SK-N-SH (cell line): ENCODE measurements at regions not wholly inside any gene's neighbourhood (a gene's known extent, or its start where the extent isn't known, plus 50 kb on each side); places are given as distances from the start of the nearest gene placed in this dataset.

Experiments used
- CTCF ChIA-PET: fragments of 300-600, 350-600 bp; formaldehyde crosslinking; extraction: SDS; loops from one replicate; lab custom pipeline; 2021; lab: Yijun Ruan, JAX
- POLR2A ChIA-PET: fragments of 350-600 bp; sonication (Branson Sonifier 250); formaldehyde crosslinking; extraction: SDS; loops from one replicate; lab custom pipeline; 2020; ENCODE audit warnings: antibody characterized with exemption, inconsistent platforms; lab: Yijun Ruan, JAX
- DNase-seq: peaks from one replicate; pipeline ENCODE4 v3.0.0; 2012
- H2AFZ ChIP-seq: fragments of 200-600 bp; sonication (generic); 2 replicates; pipeline ENCODE4 v1.8.1; 2016; ENCODE audit warnings: antibody characterized with exemption, mild to moderate bottlenecking, low read depth
- H3F3A ChIP-seq: fragments of 200-600 bp; sonication (generic); replicated peaks from 2 replicates; pipeline ENCODE3; 2016; ENCODE audit warnings: antibody characterized with exemption, mild to moderate bottlenecking; ENCODE audit not compliant: insufficient read depth
- H3K27ac ChIP-seq, 2 experiments: fragments of 200-500 bp in 1 of 2; fragments of 200-600 bp in 1 of 2; sonication (Bioruptor generic) in 1 of 2; sonication (generic), shearing (Covaris generic) in 1 of 2; 2 replicates each; pipeline versions ENCODE4 v1.5.1 to v1.6.1; 2014 to 2016; ENCODE audit warnings: low read depth in 2 of 2, inconsistent platforms in 1 of 2, low read length in 1 of 2, mild to moderate bottlenecking in 1 of 2, mixed read lengths in 1 of 2
- H3K27me3 ChIP-seq: fragments of 200-600 bp; sonication (generic), shearing (Covaris generic); 2 replicates; pipeline ENCODE4 v1.6.1; 2016; ENCODE audit warnings: mixed run types; ENCODE audit not compliant: insufficient read depth
- H3K36me3 ChIP-seq, 2 experiments: fragments of 200-500 bp in 1 of 2; fragments of 200-600 bp in 1 of 2; sonication (Bioruptor generic) in 1 of 2; sonication (generic) in 1 of 2; replicated peaks in 1 of 2; 2 replicates each; pipeline versions ENCODE3 to v1.5.1; 2014 to 2016; ENCODE audit warnings: low read length in 1 of 2, mild to moderate bottlenecking in 1 of 2; ENCODE audit not compliant: insufficient read depth in 2 of 2, control insufficient read depth in 1 of 2
- H3K4me1 ChIP-seq, 2 experiments: fragments of 200-500 bp in 1 of 2; fragments of 200-600 bp in 1 of 2; sonication (Bioruptor generic) in 1 of 2; sonication (generic), shearing (Covaris generic) in 1 of 2; 2 replicates each; pipeline versions ENCODE4 v1.5.1 to v1.6.1; 2014 to 2016; ENCODE audit warnings: low read depth in 1 of 2, low read length in 1 of 2, mixed run types in 1 of 2; ENCODE audit not compliant: insufficient read depth in 2 of 2, control insufficient read depth in 1 of 2
- H3K4me2 ChIP-seq: fragments of 200-600 bp; sonication (generic), shearing (Covaris generic); 2 replicates; pipeline ENCODE4 v1.6.1; 2017; ENCODE audit warnings: mixed run types
- H3K4me3 ChIP-seq, 2 experiments: fragments of 200-500 bp in 1 of 2; fragments of 200-600 bp in 1 of 2; sonication (Bioruptor generic) in 1 of 2; sonication (generic), shearing (Covaris generic) in 1 of 2; 2 replicates each; pipeline versions ENCODE4 v1.5.1 to v1.8.1; 2014 to 2016; ENCODE audit warnings: low read depth in 2 of 2, inconsistent platforms in 1 of 2, low read length in 1 of 2, mild to moderate bottlenecking in 1 of 2, mixed read lengths in 1 of 2, moderate library complexity in 1 of 2
- H3K79me2 ChIP-seq: fragments of 200-600 bp; sonication (generic); 2 replicates; pipeline ENCODE4 v1.8.1; 2017; ENCODE audit warnings: mild to moderate bottlenecking; ENCODE audit not compliant: insufficient read depth
- H3K9ac ChIP-seq: fragments of 200-600 bp; sonication (generic); 2 replicates; pipeline ENCODE4 v1.6.1; 2017; ENCODE audit warnings: mixed run types
- H3K9me2 ChIP-seq: fragments of 200-600 bp; sonication (generic); 2 replicates; pipeline ENCODE4 v1.6.1; 2017; ENCODE audit warnings: mixed run types
- H3K9me3 ChIP-seq: fragments of 200-600 bp; sonication (generic); 2 replicates; pipeline ENCODE4 v1.6.1; 2017; ENCODE audit warnings: mixed run types, mild to moderate bottlenecking, moderate library complexity
- H4K20me1 ChIP-seq: fragments of 200-600 bp; sonication (generic); 2 replicates; pipeline ENCODE4 v1.6.1; 2017; ENCODE audit warnings: mild to moderate bottlenecking, mixed run types; ENCODE audit not compliant: insufficient read depth
- CHD2 ChIP-seq: fragments of 150-350 bp; IDR thresholded peaks from 2 replicates; pipeline ENCODE4 v1.6.1; 2018; ENCODE audit warnings: low read length; ENCODE audit not compliant: partially characterized antibody
- EP300 ChIP-seq, 2 experiments: IDR thresholded peaks; 2 replicates each; pipeline versions ENCODE4 v1.4.0 to v1.6.1; 2012; ENCODE audit warnings: borderline replicate concordance in 1 of 2, low read depth in 1 of 2, low read length in 1 of 2
- EZH2phosphoT487 ChIP-seq: fragments of 200-600 bp; sonication (generic); IDR thresholded peaks from 2 replicates; pipeline ENCODE4 v1.6.1; 2017; ENCODE audit warnings: low read depth, mixed run types, mild to moderate bottlenecking, antibody characterized with exemption, moderate library complexity, borderline replicate concordance
- FOSL2 ChIP-seq: IDR thresholded peaks from 2 replicates; pipeline ENCODE4 v1.4.0; 2012; ENCODE audit warnings: low read depth, mild to moderate bottlenecking, moderate library complexity, borderline replicate concordance
- FOXJ3 ChIP-seq: sonication (generic); formaldehyde crosslinking; IDR thresholded peaks from 2 replicates; pipeline ENCODE4 v1.5.1; 2020; ENCODE audit warnings: mild to moderate bottlenecking, missing genetic modification reagents
- FOXM1 ChIP-seq: IDR thresholded peaks from 2 replicates; pipeline ENCODE4 v1.4.0; 2012; ENCODE audit warnings: low read depth, mild to moderate bottlenecking
- GATA2 ChIP-seq: sonication (generic); formaldehyde crosslinking; IDR thresholded peaks from 2 replicates; pipeline ENCODE4 v1.5.0; 2020; ENCODE audit warnings: mild to moderate bottlenecking, missing genetic modification reagents
- MAX ChIP-seq: IDR thresholded peaks from 2 replicates; pipeline ENCODE4 v1.4.0; 2012; ENCODE audit warnings: low read depth
- MXI1 ChIP-seq: IDR thresholded peaks from 2 replicates; pipeline ENCODE4 v1.6.1; 2012; ENCODE audit warnings: mild to moderate bottlenecking, low read depth, low read length, improper control_type of control experiment
- NRF1 ChIP-seq: IDR thresholded peaks from 2 replicates; pipeline ENCODE4 v1.6.1; 2012; ENCODE audit warnings: low read depth, mild to moderate bottlenecking, low read length
- POLR2AphosphoS5 ChIP-seq: IDR thresholded peaks from 2 replicates; pipeline ENCODE4 v1.6.1; 2012; ENCODE audit warnings: low read depth, low read length
- RAD21 ChIP-seq: IDR thresholded peaks from 2 replicates; pipeline ENCODE4 v1.6.1; 2012; ENCODE audit warnings: mild to moderate bottlenecking, low read length
- RCOR1 ChIP-seq: fragments of 150-350 bp; IDR thresholded peaks from 2 replicates; pipeline ENCODE4 v1.6.1; 2017; ENCODE audit warnings: antibody characterized with exemption, low read length
- RXRA ChIP-seq: IDR thresholded peaks from 2 replicates; pipeline ENCODE4 v1.4.0; 2012; ENCODE audit warnings: low read depth, mild to moderate bottlenecking, borderline replicate concordance
- SIN3A ChIP-seq: IDR thresholded peaks from 2 replicates; pipeline ENCODE4 v1.6.1; 2012; ENCODE audit warnings: low read depth, mild to moderate bottlenecking, low read length, moderate library complexity, borderline replicate concordance
- SMC3 ChIP-seq: IDR thresholded peaks from 2 replicates; pipeline ENCODE4 v1.6.1; 2012; ENCODE audit warnings: low read depth, low read length, improper control_type of control experiment
- TAF1 ChIP-seq: IDR thresholded peaks from 2 replicates; pipeline ENCODE4 v1.6.1; 2012; ENCODE audit warnings: low read depth, mild to moderate bottlenecking, low read length, moderate library complexity, borderline replicate concordance
- TCF12 ChIP-seq: IDR thresholded peaks from 2 replicates; pipeline ENCODE4 v1.4.0; 2012
- TEAD4 ChIP-seq: IDR thresholded peaks from 2 replicates; pipeline ENCODE4 v1.4.0; 2012; ENCODE audit warnings: mild to moderate bottlenecking, borderline replicate concordance; ENCODE audit not compliant: insufficient read depth
- YY1 ChIP-seq: IDR thresholded peaks from 2 replicates; pipeline ENCODE4 v1.4.0; 2012; ENCODE audit warnings: low read depth, mild to moderate bottlenecking
- WGBS: methylation state at CpG from one replicate; pipeline ENCODE4 v1.1.6; 2017; ENCODE audit warnings: low lambda C conversion rate; 5-methylcytosine and 5-hydroxymethylcytosine counted together
- TF ChIP-seq, protein P1 (sequence below): IDR thresholded peaks from 2 replicates; pipeline ENCODE4 v1.4.0; 2012; ENCODE audit warnings: low read depth, borderline replicate concordance
- TF ChIP-seq, protein P2 (sequence below): fragments of 200-600 bp; sonication (generic); IDR thresholded peaks from 2 replicates; pipeline ENCODE4 v1.6.1; 2017; ENCODE audit warnings: antibody characterized with exemption, mild to moderate bottlenecking, moderate library complexity

GRCh38 chr9:81465468-81466011 is 223.8 kb downstream of the TLE1 start:
- CTCF ChIA-PET = no interaction called here
- no peak overlapping the region for H3K4me2 ChIP-seq

GRCh38 chr9:81462801-81463200 is 226.5 kb downstream of the TLE1 start:
- H3K4me3 ChIP-seq = no peak overlapping the region
- no peaks in the 10 kb centered on the region for H3K79me2 ChIP-seq
- no peak for DNase-seq
- no peak overlapping the region for H3K9ac ChIP-seq
- H2AFZ ChIP-seq = no peak overlapping the region
- TF ChIP-seq GATA2 (CRISPR knock-in tag) (no peak), RXRA (no peak), SIN3A (no peak), FOSL2 (no peak), TEAD4 (no peak), MXI1 (no peak), EP300 (IDR thresholded peaks at IDR 0.05; ENCODE audit: borderline replicate concordance in 1 of 2, low read depth in 1 of 2, low read length in 1 of 2) (no peak), RAD21 (no peak), FOXM1 (no peak), MAX (no peak)
- TF ChIP-seq, protein P1, sequence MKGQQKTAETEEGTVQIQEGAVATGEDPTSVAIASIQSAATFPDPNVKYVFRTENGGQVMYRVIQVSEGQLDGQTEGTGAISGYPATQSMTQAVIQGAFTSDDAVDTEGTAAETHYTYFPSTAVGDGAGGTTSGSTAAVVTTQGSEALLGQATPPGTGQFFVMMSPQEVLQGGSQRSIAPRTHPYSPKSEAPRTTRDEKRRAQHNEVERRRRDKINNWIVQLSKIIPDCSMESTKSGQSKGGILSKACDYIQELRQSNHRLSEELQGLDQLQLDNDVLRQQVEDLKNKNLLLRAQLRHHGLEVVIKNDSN = no peak
- TF ChIP-seq, protein P2, sequence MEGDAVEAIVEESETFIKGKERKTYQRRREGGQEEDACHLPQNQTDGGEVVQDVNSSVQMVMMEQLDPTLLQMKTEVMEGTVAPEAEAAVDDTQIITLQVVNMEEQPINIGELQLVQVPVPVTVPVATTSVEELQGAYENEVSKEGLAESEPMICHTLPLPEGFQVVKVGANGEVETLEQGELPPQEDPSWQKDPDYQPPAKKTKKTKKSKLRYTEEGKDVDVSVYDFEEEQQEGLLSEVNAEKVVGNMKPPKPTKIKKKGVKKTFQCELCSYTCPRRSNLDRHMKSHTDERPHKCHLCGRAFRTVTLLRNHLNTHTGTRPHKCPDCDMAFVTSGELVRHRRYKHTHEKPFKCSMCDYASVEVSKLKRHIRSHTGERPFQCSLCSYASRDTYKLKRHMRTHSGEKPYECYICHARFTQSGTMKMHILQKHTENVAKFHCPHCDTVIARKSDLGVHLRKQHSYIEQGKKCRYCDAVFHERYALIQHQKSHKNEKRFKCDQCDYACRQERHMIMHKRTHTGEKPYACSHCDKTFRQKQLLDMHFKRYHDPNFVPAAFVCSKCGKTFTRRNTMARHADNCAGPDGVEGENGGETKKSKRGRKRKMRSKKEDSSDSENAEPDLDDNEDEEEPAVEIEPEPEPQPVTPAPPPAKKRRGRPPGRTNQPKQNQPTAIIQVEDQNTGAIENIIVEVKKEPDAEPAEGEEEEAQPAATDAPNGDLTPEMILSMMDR = no peak
- no peak overlapping the region for H3K4me2 ChIP-seq
- ChIA-PET POLR2A (no interaction called here), CTCF (interaction anchor here (1.1 kb wide), 1 partner anchor 60 kb away, joined by 3 read pairs; no protein-coding TSS in a partner anchor)
- H3K27ac ChIP-seq = no peak overlapping the region
- no peaks in the 10 kb centered on the region for H3K36me3 ChIP-seq
- H3F3A ChIP-seq = no peaks in the 10 kb centered on the region
- no peaks in the 10 kb centered on the region for H3K9me3 ChIP-seq
- no peaks in the 10 kb centered on the region for H3K4me1 ChIP-seq
- no peaks in the 10 kb centered on the region for H3K27me3 ChIP-seq
- no peaks in the 10 kb centered on the region for H3K9me2 ChIP-seq
- H4K20me1 ChIP-seq = no peaks in the 10 kb centered on the region

More at GRCh38 chr9:81465468-81466011, 223.8 kb downstream of the TLE1 start:
- H3K9ac ChIP-seq = no peak overlapping the region
- H3K79me2 ChIP-seq = no peaks in the 10 kb centered on the region
- H3K9me2 ChIP-seq = no peaks in the 10 kb centered on the region
- H2AFZ ChIP-seq = no peak overlapping the region
- no peak for DNase-seq
- no peaks in the 10 kb centered on the region for H3K27me3 ChIP-seq
- no peak overlapping the region for H3K27ac ChIP-seq
- POLR2A ChIA-PET = no interaction called here
- H3F3A ChIP-seq = no peaks in the 10 kb centered on the region
- no peaks in the 10 kb centered on the region for H3K9me3 ChIP-seq
- WGBS = 85% methylated on average over 6 of the region's 6 CpGs
- H3K36me3 ChIP-seq = no peaks in the 10 kb centered on the region
- no peak overlapping the region for H3K4me3 ChIP-seq
- no peaks in the 10 kb centered on the region for H4K20me1 ChIP-seq
- TF ChIP-seq MXI1 (no peak), FOXJ3 (CRISPR knock-in tag) (no peak), YY1 (no peak), TCF12 (no peak), TAF1 (no peak), GATA2 (CRISPR knock-in tag) (no peak), POLR2AphosphoS5 (no peak), MAX (no peak), TEAD4 (no peak), NRF1 (no peak), CHD2 (no peak), EZH2phosphoT487 (no peak), RXRA (no peak), SMC3 (no peak), EP300 (IDR thresholded peaks at IDR 0.05; ENCODE audit: borderline replicate concordance in 1 of 2, low read depth in 1 of 2, low read length in 1 of 2) (no peak), FOXM1 (no peak), RCOR1 (no peak)
- TF ChIP-seq, protein P2 = no peak
- H3K4me1 ChIP-seq = no peaks in the 10 kb centered on the region
